GM23338 (cell line): ENCODE measurements at regions not wholly inside any gene's neighbourhood (a gene's known extent, or its start where the extent isn't known, plus 50 kb on each side); places are given as distances from the start of the nearest gene placed in this dataset.

Experiments used
- CREB1 ChIP-seq: fragments of 250-450 bp; sonication (Bioruptor Pico); IDR thresholded peaks from 2 replicates; pipeline ENCODE4 v1.5.0; 2020; ENCODE audit warnings: low read depth, mild to moderate bottlenecking, moderate library complexity
- ETS1 ChIP-seq: IDR thresholded peaks from 2 replicates; pipeline ENCODE4 v1.6.1; 2016; ENCODE audit warnings: antibody characterized with exemption
- EZH2phosphoT487 ChIP-seq: fragments of 200-600 bp; sonication (generic); IDR thresholded peaks from one replicate; pipeline ENCODE4 v1.8.1; 2018; ENCODE audit warnings: antibody characterized with exemption; ENCODE audit not compliant: unreplicated experiment
- JUNB ChIP-seq: IDR thresholded peaks from one replicate; pipeline ENCODE4 v1.6.1; 2016; ENCODE audit warnings: antibody characterized with exemption; ENCODE audit not compliant: unreplicated experiment
- NANOG ChIP-seq: IDR thresholded peaks from 2 replicates; pipeline ENCODE4 v1.6.1; 2016; ENCODE audit warnings: antibody characterized with exemption, borderline replicate concordance
- POLR2AphosphoS5 ChIP-seq: IDR thresholded peaks from 2 replicates; pipeline ENCODE4 v1.6.1; 2016; ENCODE audit warnings: antibody characterized with exemption, low read depth
- REST ChIP-seq: IDR thresholded peaks from one replicate; pipeline ENCODE4 v1.6.1; 2018; ENCODE audit warnings: antibody characterized with exemption; ENCODE audit not compliant: unreplicated experiment
- STAT1 ChIP-seq: IDR thresholded peaks from one replicate; pipeline ENCODE4 v1.6.1; 2016; ENCODE audit warnings: antibody characterized with exemption; ENCODE audit not compliant: unreplicated experiment
- ZNF114 ChIP-seq: fragments of 250-450 bp; sonication (Bioruptor Pico); IDR thresholded peaks from 2 replicates; pipeline ENCODE4 v1.5.0; 2020; ENCODE audit warnings: mild to moderate bottlenecking, moderate library complexity
- ZNF331 ChIP-seq: fragments of 250-450 bp; sonication (Bioruptor Pico); IDR thresholded peaks from 2 replicates; pipeline ENCODE4 v1.5.0; 2020; ENCODE audit warnings: low read depth, mild to moderate bottlenecking, moderate library complexity
- ZNF462 ChIP-seq: fragments of 250-450 bp; sonication (Bioruptor Pico); IDR thresholded peaks from 2 replicates; pipeline ENCODE4 v1.5.0; 2020; ENCODE audit warnings: mild to moderate bottlenecking, moderate library complexity

GRCh38 chr18:67386032-67386431 is 130.5 kb downstream of the DSEL start (continued):
- TF ChIP-seq ZNF462 (CRISPR knock-in tag) (no peak), JUNB (no peak), NANOG (no peak), REST (no peak), EZH2phosphoT487 (no peak), ZNF331 (CRISPR knock-in tag) (no peak), ZNF114 (CRISPR knock-in tag) (no peak), CREB1 (CRISPR knock-in tag) (no peak), ETS1 (no peak), POLR2AphosphoS5 (no peak), STAT1 (no peak)
